Endothelial cell of umbilical vein (primary cell): ENCODE measurements at regions not wholly inside any gene's neighbourhood (a gene's known extent, or its start where the extent isn't known, plus 50 kb on each side); places are given as distances from the start of the nearest gene placed in this dataset.

Source experiments
- BruUV-seq: library from RNA; stranded (reverse); fragments of 400-500 nt; replicated peaks from 2 replicates; lab custom pipeline; 2021; lab: Mats Ljungman, UMichigan
- CTCF ChIA-PET: fragments of 300-600, 350-600 bp; sonication (Branson Sonifier 250); formaldehyde crosslinking; loops from one replicate; lab custom pipeline; 2021; ENCODE audit warnings: antibody characterized with exemption, inconsistent platforms; lab: Charles Lee
- POLR2A ChIA-PET: fragments of 300-600, 350-600 bp; sonication (Branson Sonifier 250); formaldehyde crosslinking; loops from one replicate; lab custom pipeline; 2021; ENCODE audit warnings: antibody characterized with exemption, inconsistent platforms; lab: Charles Lee
- DNase-seq: peaks from one replicate; pipeline ENCODE4 v3.0.0-alpha.2; 2011; ENCODE audit warnings: low read depth, low spot score
- FAIRE-seq: peaks from 2 replicates; lab custom pipeline; 2011; peaks lifted over from hg19 to GRCh38; lab: Jason Lieb, UNC
- H2AFZ ChIP-seq: 2 replicates; pipeline ENCODE4 v1.6.0; 2012; ENCODE audit warnings: low read depth, low read length, control low read depth, inconsistent platforms
- H3K27ac ChIP-seq: 2 replicates; pipeline ENCODE4 v1.5.1; 2011; ENCODE audit warnings: low read depth, mild to moderate bottlenecking, control low read depth, low read length, moderate library complexity; ENCODE audit not compliant: insufficient read depth
- H3K27me3 ChIP-seq, 2 experiments: 2 replicates each; pipeline versions ENCODE4 v1.6.0 to v1.6.1; 2011; ENCODE audit warnings: low read length in 2 of 2, mixed read lengths in 1 of 2; ENCODE audit not compliant: control insufficient read depth in 2 of 2, insufficient read depth in 2 of 2
- H3K36me3 ChIP-seq, 2 experiments: 2 replicates in 1 of 2; 3 replicates in 1 of 2; pipeline ENCODE4 v1.5.1; 2011; ENCODE audit warnings: low read length in 2 of 2, mild to moderate bottlenecking in 1 of 2, moderate library complexity in 1 of 2; ENCODE audit not compliant: control insufficient read depth in 2 of 2, insufficient read depth in 2 of 2; ENCODE audit errors: extremely low read depth in 1 of 2
- H3K4me1 ChIP-seq: 3 replicates; pipeline ENCODE4 v1.5.1; 2011; ENCODE audit warnings: mild to moderate bottlenecking, low read length; ENCODE audit not compliant: control insufficient read depth, insufficient read depth; ENCODE audit errors: extremely low read depth
- H3K4me2 ChIP-seq: 2 replicates; pipeline ENCODE4 v1.6.1; 2011; ENCODE audit warnings: low read length, control low read depth, mixed read lengths; ENCODE audit not compliant: insufficient read depth
- H3K4me3 ChIP-seq, 3 experiments: fragments of 200-600 bp in 1 of 3; sonication (generic), shearing (Covaris generic) in 1 of 3; replicated peaks in 1 of 3; 2 replicates each; pipeline ENCODE4 v1.5.1; 2011 to 2016; ENCODE audit warnings: control low read depth in 3 of 3, low read length in 3 of 3, mild to moderate bottlenecking in 2 of 3, inconsistent platforms in 1 of 3, low read depth in 1 of 3, moderate library complexity in 1 of 3; ENCODE audit not compliant: insufficient read depth in 1 of 3
- H3K79me2 ChIP-seq: 2 replicates; pipeline ENCODE4 v1.6.0; 2012; ENCODE audit warnings: low read length, inconsistent platforms; ENCODE audit not compliant: control insufficient read depth, insufficient read depth
- H3K9ac ChIP-seq: replicated peaks from 2 replicates; pipeline ENCODE3; 2011; ENCODE audit warnings: low read length, control low read depth; ENCODE audit not compliant: insufficient read depth; ENCODE audit errors: extremely low read depth
- H3K9me1 ChIP-seq: replicated peaks from 3 replicates; pipeline ENCODE4 v1.6.0; 2011; ENCODE audit warnings: mild to moderate bottlenecking, low read length; ENCODE audit not compliant: control insufficient read depth, insufficient read depth; ENCODE audit errors: extremely low read depth
- H3K9me3 ChIP-seq: replicated peaks from 2 replicates; pipeline ENCODE4 v1.5.1; 2012; ENCODE audit warnings: low read length, inconsistent platforms; ENCODE audit not compliant: control insufficient read depth, insufficient read depth
- H4K20me1 ChIP-seq: replicated peaks from 2 replicates; pipeline ENCODE3; 2011; ENCODE audit warnings: mild to moderate bottlenecking, low read length; ENCODE audit not compliant: control insufficient read depth, insufficient read depth; ENCODE audit errors: extremely low read depth
- EZH2 ChIP-seq: IDR thresholded peaks from 2 replicates; pipeline ENCODE4 v1.6.1; 2012; ENCODE audit warnings: borderline replicate concordance, low read depth, mild to moderate bottlenecking, moderate library complexity, low read length, inconsistent platforms; ENCODE audit not compliant: severe bottlenecking
- FOS ChIP-seq: IDR thresholded peaks from 2 replicates; pipeline ENCODE4 v1.6.1; 2011; ENCODE audit warnings: mild to moderate bottlenecking, low read length, moderate library complexity, borderline replicate concordance; ENCODE audit not compliant: insufficient read depth
- GATA2 ChIP-seq: IDR thresholded peaks from 2 replicates; pipeline ENCODE4 v1.7.0; 2011; ENCODE audit warnings: low read depth, mild to moderate bottlenecking, moderate library complexity, mixed read lengths, low read length; ENCODE audit not compliant: insufficient read length, insufficient read depth
- JUN ChIP-seq: IDR thresholded peaks from 2 replicates; pipeline ENCODE4 v1.6.1; 2011; ENCODE audit warnings: borderline replicate concordance, low read depth; ENCODE audit not compliant: insufficient read length, insufficient read depth
- MYC ChIP-seq: IDR thresholded peaks from one replicate; pipeline ENCODE4 v1.6.1; 2011; ENCODE audit warnings: mild to moderate bottlenecking, low read depth, low read length
- POLR2A ChIP-seq: IDR thresholded peaks from 2 replicates; pipeline ENCODE4 v1.6.1; 2012; ENCODE audit warnings: low read depth, mild to moderate bottlenecking, control low read depth, low read length
- POLR2AphosphoS5 ChIP-seq: IDR thresholded peaks from 2 replicates; pipeline ENCODE4 v1.6.1; 2012; ENCODE audit warnings: low read depth, mild to moderate bottlenecking, control low read depth, low read length, moderate library complexity; ENCODE audit not compliant: insufficient read depth
- dilution Hi-C: fragments of 300-500 bp; cut with MboI; formaldehyde crosslinking; loops from one replicate; pipeline ENCODE4 v1.15.0; 2019; ENCODE audit warnings: low sequenced_read_pairs; ENCODE audit not compliant: extremely low pct_ligation_motif_present
- intact Hi-C: fragments of 100-400 bp; cut with micrococcal nuclease; formaldehyde crosslinking; loops from one replicate; pipeline ENCODE4 v1.10.0; 2022
- TF ChIP-seq, protein P1 (sequence below), 2 donors: IDR thresholded peaks; 1 replicate in 1 of 2; 2 replicates in 1 of 2; pipeline ENCODE4 v1.5.1; 2011; ENCODE audit warnings: low read length in 2 of 2, mild to moderate bottlenecking in 2 of 2, moderate library complexity in 2 of 2, control low read depth in 1 of 2, inconsistent platforms in 1 of 2, low read depth in 1 of 2; ENCODE audit not compliant: insufficient read depth in 1 of 2; ENCODE audit errors: extremely low read depth in 1 of 2
- TF ChIP-seq, protein P2 (sequence below): IDR thresholded peaks from 2 replicates; pipeline ENCODE4 v1.6.1; 2011; ENCODE audit not compliant: insufficient read depth, insufficient read length

- Histone ChIP-seq H3K9me3 (no peaks in the 10 kb centered on the region), H3K27me3 (peaks cover 3 to 4% of the 10 kb centered on the region in 2 experiments), H2AFZ (no peak overlapping the region), H3K4me1 (no peaks in the 10 kb centered on the region), H3K79me2 (no peaks in the 10 kb centered on the region), H3K4me3 (no peak overlapping the region), H3K9me1 (no peaks in the 10 kb centered on the region), H3K36me3 (no peaks in the 10 kb centered on the region), H4K20me1 (no peaks in the 10 kb centered on the region), H3K27ac (no peak overlapping the region), H3K4me2 (no peak overlapping the region), H3K9ac (no peak overlapping the region)
- no peak for FAIRE-seq
- intact Hi-C loops (no loop called here), dilution Hi-C loops (no loop called here)
- POLR2A ChIA-PET: no interaction called here
- no peak for DNase-seq
- no TSS peak for BruUV-seq
- CTCF ChIA-PET: interaction anchor here (1.4 to 2.7 kb wide), 2 partner anchors 10 to 16 kb away, joined by 4 to 15 read pairs; no protein-coding TSS in a partner anchor
- no peak for TF ChIP-seq EZH2
- no peak for TF ChIP-seq MYC
- TF ChIP-seq JUN: no peak
- TF ChIP-seq, protein P1, sequence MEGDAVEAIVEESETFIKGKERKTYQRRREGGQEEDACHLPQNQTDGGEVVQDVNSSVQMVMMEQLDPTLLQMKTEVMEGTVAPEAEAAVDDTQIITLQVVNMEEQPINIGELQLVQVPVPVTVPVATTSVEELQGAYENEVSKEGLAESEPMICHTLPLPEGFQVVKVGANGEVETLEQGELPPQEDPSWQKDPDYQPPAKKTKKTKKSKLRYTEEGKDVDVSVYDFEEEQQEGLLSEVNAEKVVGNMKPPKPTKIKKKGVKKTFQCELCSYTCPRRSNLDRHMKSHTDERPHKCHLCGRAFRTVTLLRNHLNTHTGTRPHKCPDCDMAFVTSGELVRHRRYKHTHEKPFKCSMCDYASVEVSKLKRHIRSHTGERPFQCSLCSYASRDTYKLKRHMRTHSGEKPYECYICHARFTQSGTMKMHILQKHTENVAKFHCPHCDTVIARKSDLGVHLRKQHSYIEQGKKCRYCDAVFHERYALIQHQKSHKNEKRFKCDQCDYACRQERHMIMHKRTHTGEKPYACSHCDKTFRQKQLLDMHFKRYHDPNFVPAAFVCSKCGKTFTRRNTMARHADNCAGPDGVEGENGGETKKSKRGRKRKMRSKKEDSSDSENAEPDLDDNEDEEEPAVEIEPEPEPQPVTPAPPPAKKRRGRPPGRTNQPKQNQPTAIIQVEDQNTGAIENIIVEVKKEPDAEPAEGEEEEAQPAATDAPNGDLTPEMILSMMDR (IDR thresholded peaks at IDR 0.05; ENCODE audit: extremely low read depth in 1 of 2, insufficient read depth in 1 of 2, low read depth in 1 of 2, low read length in 2 of 2): no peak
- no peak for TF ChIP-seq GATA2
- no peak for TF ChIP-seq FOS
- no peak for TF ChIP-seq POLR2A
- no peak for TF ChIP-seq POLR2AphosphoS5
- TF ChIP-seq, protein P2, sequence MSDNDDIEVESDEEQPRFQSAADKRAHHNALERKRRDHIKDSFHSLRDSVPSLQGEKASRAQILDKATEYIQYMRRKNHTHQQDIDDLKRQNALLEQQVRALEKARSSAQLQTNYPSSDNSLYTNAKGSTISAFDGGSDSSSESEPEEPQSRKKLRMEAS: no peak
These were observed 64.5 kb upstream of the LSM6 start for GRCh38 chr4:146110871-146111485.
